Aorta (tissue), 5 donors: ENCODE measurements at regions not wholly inside any gene's neighbourhood (a gene's known extent, or its start where the extent isn't known, plus 50 kb on each side); places are given as distances from the start of the nearest gene placed in this dataset.
"Not testable (repeated sequence)": the region's sequence is repeated elsewhere in the genome, so short reads cannot be mapped to it uniquely, and the experiment has no call there.

Experiments used
- ATAC-seq: fragments of 200-7000 bp; cut with Tn5 transposase; one replicate; pipeline ENCODE4 v1.9.1; 2022; ENCODE audit warnings: moderate library complexity; ENCODE audit not compliant: low FRiP score
- DNase-seq, 2 donors: peaks; one replicate each; pipeline ENCODE4 v3.0.0-alpha.2; 2020
- H3K27ac ChIP-seq, 2 donors: one replicate each; pipeline ENCODE4 v1.5.1; 2013; ENCODE audit warnings: low read length in 2 of 2, mild to moderate bottlenecking in 2 of 2, moderate library complexity in 2 of 2, control low read depth in 1 of 2, inconsistent platforms in 1 of 2, low read depth in 1 of 2
- H3K27me3 ChIP-seq, 2 donors: one replicate each; pipeline ENCODE4 v1.6.1; 2013; ENCODE audit warnings: control low read depth in 1 of 2, low read length in 1 of 2, mild to moderate bottlenecking in 1 of 2, moderate library complexity in 1 of 2; ENCODE audit not compliant: insufficient read depth in 2 of 2, control insufficient read depth in 1 of 2
- H3K36me3 ChIP-seq, 2 donors: one replicate each; pipeline ENCODE4 v1.6.1; 2013; ENCODE audit warnings: control low read depth in 1 of 2, low read length in 1 of 2, mild to moderate bottlenecking in 1 of 2; ENCODE audit not compliant: insufficient read depth in 2 of 2, control insufficient read depth in 1 of 2
- H3K4me1 ChIP-seq, 2 donors: one replicate each; pipeline ENCODE4 v1.6.1; 2013; ENCODE audit warnings: low read length in 2 of 2, control low read depth in 1 of 2, mild to moderate bottlenecking in 1 of 2, moderate library complexity in 1 of 2; ENCODE audit not compliant: insufficient read depth in 2 of 2, control insufficient read depth in 1 of 2
- H3K4me3 ChIP-seq, 2 donors: one replicate each; pipeline ENCODE4 v1.5.1; 2013; ENCODE audit warnings: low read length in 2 of 2, control low read depth in 1 of 2, mild to moderate bottlenecking in 1 of 2
- H3K9me3 ChIP-seq: one replicate; pipeline ENCODE4 v1.6.1; 2013; ENCODE audit warnings: mild to moderate bottlenecking, low read length; ENCODE audit not compliant: control insufficient read depth
- WGBS, 2 donors: extraction: QIAGEN DNeasy Blood & Tissue Kit; methylation state at CpG; one replicate each; pipeline ENCODE4 v1.1.7; 2013; 5-methylcytosine and 5-hydroxymethylcytosine counted together
- intact Hi-C, 2 donors: fragments of 100-400 bp; cut with DNase I; formaldehyde crosslinking; loops; one replicate each; pipeline versions ENCODE4 v1.14.2 to v1.15.0; 2022
- donor health status: healthy with polysubstance abuse.
- donor health status: Bipolar disorder and iron deficiency.
- donor health status: DM: no; HTN: no; CAD: no.
- donor health status: DM: no; HTN: no; CAD: no.
- donor health status: DM: yes; HTN: yes; CAD: no.

DNA sequence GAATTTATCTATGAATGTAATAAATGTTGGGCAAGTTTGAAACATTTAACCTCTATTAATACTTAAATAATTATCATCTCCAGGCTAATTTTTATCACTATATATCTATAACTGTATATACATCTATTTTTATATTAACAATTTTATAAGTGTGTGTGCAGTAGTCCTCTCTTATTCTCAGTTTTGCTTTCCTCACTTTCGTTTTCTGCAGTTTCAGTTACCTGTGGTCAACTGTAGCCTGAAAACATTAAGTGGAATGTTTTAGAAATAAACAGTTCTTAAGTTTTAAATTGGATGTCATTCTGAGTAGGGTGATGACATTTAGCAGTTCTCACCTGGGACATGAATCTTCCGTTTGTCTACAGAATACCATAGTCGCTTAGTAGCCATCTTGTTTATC, 379.4 kb upstream of the MAN1A1 start:
- Histone ChIP-seq H3K9me3 (no peaks in the 10 kb centered on the region), H3K4me3 (no peak overlapping the region), H3K36me3 (no peaks in the 10 kb centered on the region), H3K27ac (no peak overlapping the region), H3K4me1 (no peaks in the 10 kb centered on the region), H3K27me3 (no peaks in the 10 kb centered on the region)
- no peak for ATAC-seq
- intact Hi-C loops: no loop called here
- no peak for DNase-seq
- 77 to 82% methylated on average over 3 of the region's 3 CpGs for WGBS, 2 donors

DNA sequence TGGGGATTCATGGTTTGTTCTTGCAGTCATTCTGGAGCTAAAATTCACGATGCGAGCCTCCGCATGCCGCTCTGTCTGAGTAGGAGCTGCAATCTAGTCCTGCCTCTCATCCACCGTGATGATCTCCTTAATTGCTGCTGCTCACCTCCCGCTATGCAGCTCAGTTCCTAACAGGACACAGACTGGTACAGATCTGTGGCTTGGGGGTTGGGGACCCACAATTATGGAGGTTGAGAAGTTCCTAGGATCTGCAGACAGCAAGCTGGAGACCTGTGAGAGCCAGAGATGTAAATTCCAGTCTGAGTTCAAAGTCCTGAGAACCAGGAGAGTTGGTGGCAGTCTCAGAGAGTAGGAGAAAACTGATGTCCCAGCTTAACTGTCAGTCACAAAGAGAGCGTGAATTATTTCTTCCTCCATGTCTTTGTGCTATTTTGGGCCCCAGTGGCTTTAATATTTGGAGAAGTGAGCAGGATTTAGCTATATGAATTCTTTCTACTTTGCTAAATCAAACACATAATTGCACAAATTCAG, 378.7 kb upstream of the MAN1A1 start:
- Histone ChIP-seq H3K36me3 (no peaks in the 10 kb centered on the region), H3K27ac (no peak overlapping the region), H3K4me3 (no peak overlapping the region), H3K9me3 (no peaks in the 10 kb centered on the region), H3K27me3 (no peaks in the 10 kb centered on the region), H3K4me1 (no peaks in the 10 kb centered on the region)
- DNase-seq: no peak
- no peak for ATAC-seq
- intact Hi-C loops: no loop called here
- 68 to 72% methylated on average over 7 of the region's 7 CpGs for WGBS, 2 donors

- H3K36me3 ChIP-seq: no peaks in the 10 kb centered on the region
- intact Hi-C loops: no loop called here
- H3K4me1 ChIP-seq: no peaks in the 10 kb centered on the region
- WGBS, 2 donors: 35 to 45% methylated on average over 3 of the region's 3 CpGs
- H3K27me3 ChIP-seq: no peaks in the 10 kb centered on the region
- ATAC-seq (no peak), DNase-seq (no peak)
- no peaks in the 10 kb centered on the region for H3K9me3 ChIP-seq
- H3K4me3 ChIP-seq: no peak overlapping the region
- H3K27ac ChIP-seq: no peak overlapping the region
Measured at GRCh38 chr6:119727504-119728219, 378.1 kb upstream of the MAN1A1 start.

- H3K36me3 ChIP-seq, H3K27ac ChIP-seq, H3K4me1 ChIP-seq, H3K27me3 ChIP-seq, H3K9me3 ChIP-seq, DNase-seq, ATAC-seq, intact Hi-C loops, H3K4me3 ChIP-seq: not testable (repeated sequence)
Measured at GRCh38 chr6:119726912-119727311, 377.4 kb upstream of the MAN1A1 start.

- Histone ChIP-seq H3K27ac (no peak overlapping the region), H3K4me1 (no peaks in the 10 kb centered on the region), H3K4me3 (no peak overlapping the region), H3K27me3 (no peaks in the 10 kb centered on the region), H3K36me3 (no peaks in the 10 kb centered on the region), H3K9me3 (no peaks in the 10 kb centered on the region)
- WGBS, 2 donors: 75 to 92% methylated on average over 4 of the region's 4 CpGs
- ATAC-seq: no peak
- no peak for DNase-seq
- intact Hi-C loops: no loop called here
Measured at GRCh38 chr6:119726086-119726485, 376.5 kb upstream of the MAN1A1 start.

DNA sequence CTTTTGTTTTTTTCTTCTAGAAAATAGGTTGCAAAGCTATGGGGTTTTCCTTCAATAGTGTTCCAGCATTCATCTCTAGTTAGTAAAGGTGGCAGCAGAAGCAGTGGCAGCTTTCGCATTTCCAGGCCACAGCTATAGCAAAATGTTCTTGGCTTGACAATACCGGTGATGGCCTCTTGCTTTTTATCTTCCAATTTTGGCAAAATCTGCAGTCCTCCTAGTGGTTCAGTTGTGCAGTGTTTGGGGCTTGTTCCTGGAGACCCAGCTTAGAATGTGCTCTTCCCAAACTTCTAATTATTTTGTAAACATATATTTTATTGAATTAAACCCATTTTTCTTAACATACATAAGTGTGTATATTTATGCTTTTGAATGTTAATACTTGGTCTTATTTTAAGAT, 370.6 kb upstream of the MAN1A1 start:
- no peak for ATAC-seq
- H3K36me3 ChIP-seq: no peaks in the 10 kb centered on the region
- no peaks in the 10 kb centered on the region for H3K9me3 ChIP-seq
- DNase-seq: no peak
- no peak overlapping the region for H3K4me3 ChIP-seq
- no peaks in the 10 kb centered on the region for H3K27me3 ChIP-seq
- 78 to 86% methylated on average over 2 of the region's 2 CpGs for WGBS, 2 donors
- H3K27ac ChIP-seq: no peak overlapping the region
- no peaks in the 10 kb centered on the region for H3K4me1 ChIP-seq
- intact Hi-C loops: no loop called here

- intact Hi-C loops: no loop called here
- no peaks in the 10 kb centered on the region for H3K27me3 ChIP-seq
- no peak overlapping the region for H3K4me3 ChIP-seq
- 77 to 80% methylated on average over 2 of the region's 2 CpGs for WGBS, 2 donors
- DNase-seq: no peak
- no peak overlapping the region for H3K27ac ChIP-seq
- H3K36me3 ChIP-seq: no peaks in the 10 kb centered on the region
- H3K4me1 ChIP-seq: no peaks in the 10 kb centered on the region
- ATAC-seq: no peak
- H3K9me3 ChIP-seq: no peaks in the 10 kb centered on the region
Measured at GRCh38 chr6:119717942-119718341, 368.4 kb upstream of the MAN1A1 start.

GRCh38 chr6:119716668-119717270, 367.2 kb upstream of the MAN1A1 start:
- no peaks in the 10 kb centered on the region for H3K27me3 ChIP-seq
- no peak overlapping the region for H3K27ac ChIP-seq
- H3K4me3 ChIP-seq: no peak overlapping the region
- intact Hi-C loops: no loop called here
- WGBS, 2 donors: 84 to 90% methylated on average over 2 of the region's 2 CpGs
- ATAC-seq (no peak), DNase-seq (no peak)
- no peaks in the 10 kb centered on the region for H3K4me1 ChIP-seq
- no peaks in the 10 kb centered on the region for H3K36me3 ChIP-seq
- no peaks in the 10 kb centered on the region for H3K9me3 ChIP-seq

DNA sequence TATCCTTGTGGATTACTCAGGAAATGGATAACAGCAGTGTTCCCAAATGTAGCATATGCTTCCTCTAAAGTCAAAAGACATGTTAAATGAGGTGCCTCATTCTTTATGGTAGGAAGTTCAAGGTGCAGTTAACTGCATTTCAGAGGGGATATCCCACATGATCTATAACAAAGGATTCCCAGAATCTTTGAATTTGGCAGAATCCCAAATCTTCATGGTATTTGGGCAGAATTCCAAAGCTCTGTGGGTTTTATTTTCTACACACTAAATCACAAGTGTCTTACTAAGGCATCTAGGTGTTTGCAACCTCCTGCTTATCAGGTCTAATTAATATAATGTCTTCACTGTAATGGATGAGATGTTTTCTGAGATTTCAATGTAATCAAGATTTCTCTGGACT, 364.3 kb upstream of the MAN1A1 start:
- no peaks in the 10 kb centered on the region for H3K27me3 ChIP-seq
- intact Hi-C loops: no loop called here
- no peak overlapping the region for H3K27ac ChIP-seq
- ATAC-seq (no peak), DNase-seq (no peak)
- H3K9me3 ChIP-seq: no peaks in the 10 kb centered on the region
- H3K36me3 ChIP-seq: no peaks in the 10 kb centered on the region
- no peaks in the 10 kb centered on the region for H3K4me1 ChIP-seq
- H3K4me3 ChIP-seq: no peak overlapping the region
